Suprapubic skin (tissue), 4 donors: ENCODE measurements at regions not wholly inside any gene's neighbourhood (a gene's known extent, or its start where the extent isn't known, plus 50 kb on each side); places are given as distances from the start of the nearest gene placed in this dataset.

Experiments used
- DNase-seq, 2 donors: peaks; one replicate each; pipeline ENCODE4 v3.0.0-alpha.2; 2019; ENCODE audit warnings: low spot score in 2 of 2
- H3K27ac ChIP-seq: fragments of 200-600 bp; sonication (generic); one replicate; pipeline ENCODE4 v1.5.1; 2019
- H3K27me3 ChIP-seq: fragments of 200-600 bp; sonication (generic); one replicate; pipeline ENCODE4 v1.5.1; 2019
- H3K36me3 ChIP-seq: fragments of 200-600 bp; sonication (generic); one replicate; pipeline ENCODE4 v1.5.1; 2019
- H3K4me1 ChIP-seq: fragments of 200-600 bp; sonication (generic); one replicate; pipeline ENCODE4 v1.5.1; 2019
- H3K4me3 ChIP-seq: fragments of 200-600 bp; sonication (generic); one replicate; pipeline ENCODE4 v1.5.1; 2019; ENCODE audit warnings: mild to moderate bottlenecking
- H3K9me3 ChIP-seq: fragments of 200-600 bp; sonication (generic); one replicate; pipeline ENCODE4 v1.5.1; 2019
- EP300 ChIP-seq: sonication (generic); formaldehyde crosslinking; IDR thresholded peaks from one replicate; pipeline ENCODE4 v1.6.1; 2017; ENCODE audit warnings: antibody characterized with exemption
- POLR2A ChIP-seq, 2 donors: fragments of 450-650 bp; IDR thresholded peaks; one replicate each; pipeline ENCODE4 v1.6.1; 2017; ENCODE audit warnings: antibody characterized with exemption in 2 of 2, mild to moderate bottlenecking in 2 of 2, moderate library complexity in 2 of 2
- POLR2AphosphoS5 ChIP-seq, 3 donors: sonication (generic); formaldehyde crosslinking; IDR thresholded peaks; one replicate each; pipeline ENCODE4 v1.6.1; 2017; ENCODE audit warnings: antibody characterized with exemption in 3 of 3
- WGBS: methylation state at CpG from one replicate; pipeline ENCODE4 v1.1.5; 2018; 5-methylcytosine and 5-hydroxymethylcytosine counted together
- TF ChIP-seq, protein P1 (sequence below), 2 donors: fragments of 200-600 bp in 1 of 2; fragments of 450-650 bp in 1 of 2; sonication (generic) in 1 of 2; IDR thresholded peaks; one replicate each; pipeline ENCODE4 v1.5.1; 2016 to 2019; ENCODE audit warnings: antibody characterized with exemption in 2 of 2, mild to moderate bottlenecking in 1 of 2, moderate library complexity in 1 of 2

DNA sequence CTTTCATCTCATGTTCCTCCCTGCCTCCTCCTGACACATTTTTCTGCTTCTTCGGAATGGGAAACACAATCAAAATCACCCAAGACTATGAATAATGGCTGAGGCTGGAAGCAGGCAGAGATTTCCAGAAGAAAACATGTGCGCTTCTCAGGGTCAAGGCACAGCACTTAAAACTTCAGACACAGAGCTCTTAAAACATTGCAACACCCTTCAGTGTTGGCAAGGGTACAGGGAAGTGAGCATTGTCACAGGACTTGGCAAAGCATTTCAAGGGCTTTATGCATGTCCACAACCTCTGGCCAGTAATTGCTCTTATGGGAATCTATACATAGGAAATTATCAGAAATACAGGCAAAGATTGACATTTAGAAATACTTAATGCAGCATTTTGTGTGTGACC, 477.6 kb upstream of the KLHL29 start:
- no peaks in the 10 kb centered on the region for H3K36me3 ChIP-seq
- H3K27ac ChIP-seq = no peak overlapping the region
- no peak overlapping the region for H3K4me3 ChIP-seq
- no peak for DNase-seq
- H3K27me3 ChIP-seq = no peaks in the 10 kb centered on the region
- no peaks in the 10 kb centered on the region for H3K9me3 ChIP-seq
- WGBS = 63% methylated on average over 2 of the region's 2 CpGs
- H3K4me1 ChIP-seq = no peaks in the 10 kb centered on the region
- TF ChIP-seq POLR2A (IDR thresholded peaks at IDR 0.05) = no peak
- no peak for TF ChIP-seq EP300
- TF ChIP-seq, protein P1, sequence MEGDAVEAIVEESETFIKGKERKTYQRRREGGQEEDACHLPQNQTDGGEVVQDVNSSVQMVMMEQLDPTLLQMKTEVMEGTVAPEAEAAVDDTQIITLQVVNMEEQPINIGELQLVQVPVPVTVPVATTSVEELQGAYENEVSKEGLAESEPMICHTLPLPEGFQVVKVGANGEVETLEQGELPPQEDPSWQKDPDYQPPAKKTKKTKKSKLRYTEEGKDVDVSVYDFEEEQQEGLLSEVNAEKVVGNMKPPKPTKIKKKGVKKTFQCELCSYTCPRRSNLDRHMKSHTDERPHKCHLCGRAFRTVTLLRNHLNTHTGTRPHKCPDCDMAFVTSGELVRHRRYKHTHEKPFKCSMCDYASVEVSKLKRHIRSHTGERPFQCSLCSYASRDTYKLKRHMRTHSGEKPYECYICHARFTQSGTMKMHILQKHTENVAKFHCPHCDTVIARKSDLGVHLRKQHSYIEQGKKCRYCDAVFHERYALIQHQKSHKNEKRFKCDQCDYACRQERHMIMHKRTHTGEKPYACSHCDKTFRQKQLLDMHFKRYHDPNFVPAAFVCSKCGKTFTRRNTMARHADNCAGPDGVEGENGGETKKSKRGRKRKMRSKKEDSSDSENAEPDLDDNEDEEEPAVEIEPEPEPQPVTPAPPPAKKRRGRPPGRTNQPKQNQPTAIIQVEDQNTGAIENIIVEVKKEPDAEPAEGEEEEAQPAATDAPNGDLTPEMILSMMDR (IDR thresholded peaks at IDR 0.05) = no peak
- no peak for TF ChIP-seq POLR2AphosphoS5 (IDR thresholded peaks at IDR 0.05)

DNA sequence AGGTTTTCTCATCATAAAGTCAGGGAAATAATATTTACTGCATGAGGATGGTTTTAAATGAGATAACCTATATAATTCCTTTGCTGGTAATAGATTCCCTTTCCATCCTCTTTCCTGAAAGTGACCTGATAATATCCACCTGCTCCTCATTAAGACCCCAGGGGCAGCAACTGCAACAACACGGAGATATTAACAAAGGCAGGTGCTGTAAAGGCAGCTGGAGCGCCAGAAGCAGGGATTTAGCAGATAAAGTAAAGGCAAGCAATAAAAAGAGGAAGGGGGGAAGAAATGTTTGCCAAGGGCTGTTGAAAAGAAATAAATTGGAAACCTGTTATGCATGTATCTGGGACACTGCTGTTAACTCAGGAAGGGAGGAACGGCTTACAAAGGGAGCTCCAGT, 472.6 kb upstream of the KLHL29 start:
- Histone ChIP-seq H3K4me1 (no peaks in the 10 kb centered on the region), H3K36me3 (no peaks in the 10 kb centered on the region), H3K9me3 (no peaks in the 10 kb centered on the region), H3K27me3 (no peaks in the 10 kb centered on the region), H3K27ac (no peak overlapping the region), H3K4me3 (no peak overlapping the region)
- no peak for DNase-seq
- TF ChIP-seq POLR2A (IDR thresholded peaks at IDR 0.05) (no peak), POLR2AphosphoS5 (IDR thresholded peaks at IDR 0.05) (no peak), EP300 (no peak)
- TF ChIP-seq, protein P1 (IDR thresholded peaks at IDR 0.05) = no peak
- 53% methylated on average over 3 of the region's 3 CpGs for WGBS

DNA sequence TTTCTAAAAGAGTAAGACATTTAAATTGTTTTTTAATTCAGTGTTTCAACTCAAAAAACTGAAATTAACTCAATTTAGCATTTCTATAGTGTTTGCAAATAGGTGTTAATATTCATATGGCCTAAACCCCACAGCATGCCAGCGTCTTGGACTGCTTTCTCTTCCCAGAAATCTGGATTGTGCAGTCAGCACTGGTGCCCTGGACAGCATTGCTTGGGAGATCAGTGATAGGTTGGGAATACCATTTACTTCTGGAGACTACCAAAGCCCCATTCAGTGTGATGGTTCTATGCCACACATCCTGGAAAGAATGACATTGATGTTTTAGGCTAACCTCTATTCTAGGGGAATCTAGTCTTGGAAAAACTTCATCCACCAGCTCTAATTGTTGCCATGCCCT, 455.0 kb upstream of the KLHL29 start:
- no peak for TF ChIP-seq POLR2A (IDR thresholded peaks at IDR 0.05)
- no peak for TF ChIP-seq POLR2AphosphoS5 (IDR thresholded peaks at IDR 0.05)
- no peak for TF ChIP-seq EP300
- TF ChIP-seq, protein P1 (IDR thresholded peaks at IDR 0.05) = no peak
- Histone ChIP-seq H3K27me3 (no peaks in the 10 kb centered on the region), H3K4me1 (no peaks in the 10 kb centered on the region), H3K36me3 (no peaks in the 10 kb centered on the region), H3K4me3 (no peak overlapping the region), H3K27ac (no peak overlapping the region), H3K9me3 (no peaks in the 10 kb centered on the region)
- DNase-seq = no peak
- 63% methylated on average over 1 of the region's 1 CpG for WGBS

- WGBS = 65% methylated on average over 6 of the region's 6 CpGs
- Histone ChIP-seq H3K36me3 (no peaks in the 10 kb centered on the region), H3K4me3 (no peak overlapping the region), H3K27me3 (no peaks in the 10 kb centered on the region), H3K9me3 (no peaks in the 10 kb centered on the region), H3K4me1 (no peaks in the 10 kb centered on the region), H3K27ac (no peak overlapping the region)
- TF ChIP-seq POLR2AphosphoS5 (IDR thresholded peaks at IDR 0.05) (no peak), POLR2A (IDR thresholded peaks at IDR 0.05) (no peak), EP300 (no peak)
- TF ChIP-seq, protein P1 (IDR thresholded peaks at IDR 0.05) = no peak
- no peak for DNase-seq
These were observed 454.2 kb upstream of the KLHL29 start for GRCh38 chr2:22930781-22931180.

GRCh38 chr2:22932288-22932687, 452.7 kb upstream of the KLHL29 start:
- Histone ChIP-seq H3K27me3 (no peaks in the 10 kb centered on the region), H3K27ac (no peak overlapping the region), H3K9me3 (no peaks in the 10 kb centered on the region), H3K36me3 (no peaks in the 10 kb centered on the region), H3K4me3 (no peak overlapping the region), H3K4me1 (no peaks in the 10 kb centered on the region)
- WGBS = 71% methylated on average over 3 of the region's 3 CpGs
- TF ChIP-seq POLR2AphosphoS5 (IDR thresholded peaks at IDR 0.05) = no peak
- no peak for TF ChIP-seq POLR2A (IDR thresholded peaks at IDR 0.05)
- TF ChIP-seq, protein P1 (IDR thresholded peaks at IDR 0.05) = no peak
- no peak for TF ChIP-seq EP300
- no peak for DNase-seq
